CD4-positive, alpha-beta memory T cell (primary cell): ENCODE measurements at regions not wholly inside any gene's neighbourhood (a gene's known extent, or its start where the extent isn't known, plus 50 kb on each side); places are given as distances from the start of the nearest gene placed in this dataset.

Source experiments
- CTCF ChIA-PET: fragments of 350-600 bp; sonication (Branson Sonifier 250); formaldehyde crosslinking; loops from one replicate; lab custom pipeline; 2021; ENCODE audit warnings: inconsistent platforms; ENCODE audit not compliant: partially characterized antibody; lab: Charles Lee
- POLR2A ChIA-PET: fragments of 350-600 bp; sonication (Branson Sonifier 250); formaldehyde crosslinking; loops from one replicate; lab custom pipeline; 2021; ENCODE audit not compliant: partially characterized antibody; lab: Charles Lee
- DNase-seq, 5 donors: peaks; one replicate each; pipeline versions ENCODE4 v3.0.0 to v3.0.0-alpha.2; 2020 to 2022; ENCODE audit warnings: mixed read lengths in 1 of 5
- H3K27ac ChIP-seq: one replicate; pipeline ENCODE4 v1.7.0; 2013; ENCODE audit warnings: low read depth, low read length
- H3K27me3 ChIP-seq: 2 replicates; pipeline ENCODE4 v1.7.0; 2013; ENCODE audit warnings: mild to moderate bottlenecking, low read length, moderate library complexity; ENCODE audit not compliant: insufficient read depth
- H3K36me3 ChIP-seq: 2 replicates; pipeline ENCODE4 v1.7.0; 2013; ENCODE audit warnings: mild to moderate bottlenecking, low read length, moderate library complexity; ENCODE audit not compliant: insufficient read depth
- H3K4me1 ChIP-seq: 2 replicates; pipeline ENCODE4 v1.7.0; 2013; ENCODE audit warnings: mild to moderate bottlenecking, low read length, moderate library complexity; ENCODE audit not compliant: insufficient read depth
- H3K4me3 ChIP-seq, 2 donors: one replicate each; pipeline ENCODE4 v1.7.0; 2013; ENCODE audit warnings: low read length in 2 of 2, mild to moderate bottlenecking in 1 of 2
- H3K9me3 ChIP-seq, 2 donors: one replicate each; pipeline ENCODE4 v1.7.0; 2013; ENCODE audit warnings: low read length in 2 of 2, control low read depth in 1 of 2; ENCODE audit not compliant: control insufficient read depth in 1 of 2
- H3K27ac Mint-ChIP-seq, 7 donors: one replicate each; pipeline ENCODE4 v1.8.0; 2020 to 2021; ENCODE audit warnings: mixed read lengths in 7 of 7, mild to moderate bottlenecking in 6 of 7, inconsistent platforms in 3 of 7, moderate library complexity in 3 of 7
- H3K27me3 Mint-ChIP-seq, 2 donors: one replicate each; pipeline ENCODE4 v1.8.0; 2020 to 2021; ENCODE audit warnings: mixed read lengths in 2 of 2
- H3K36me3 Mint-ChIP-seq, 2 donors: one replicate each; pipeline ENCODE4 v1.8.0; 2020 to 2021; ENCODE audit warnings: mixed read lengths in 2 of 2, inconsistent platforms in 1 of 2, mild to moderate bottlenecking in 1 of 2
- H3K4me1 Mint-ChIP-seq, 4 donors: one replicate each; pipeline ENCODE4 v1.8.0; 2020 to 2021; ENCODE audit warnings: mixed read lengths in 4 of 4, mild to moderate bottlenecking in 1 of 4
- H3K4me3 Mint-ChIP-seq, 8 donors: one replicate each; pipeline ENCODE4 v1.8.0; 2020 to 2021; ENCODE audit warnings: mixed read lengths in 8 of 8, mild to moderate bottlenecking in 7 of 8, moderate library complexity in 6 of 8, inconsistent platforms in 3 of 8
- H3K9me3 Mint-ChIP-seq, 8 donors: one replicate each; pipeline ENCODE4 v1.8.0; 2020 to 2021; ENCODE audit warnings: mixed read lengths in 8 of 8, mild to moderate bottlenecking in 5 of 8, inconsistent platforms in 3 of 8, moderate library complexity in 1 of 8
- intact Hi-C: fragments of 100-400 bp; cut with micrococcal nuclease; formaldehyde crosslinking; loops from one replicate; pipeline ENCODE4 v1.15.1; 2023

DNA sequence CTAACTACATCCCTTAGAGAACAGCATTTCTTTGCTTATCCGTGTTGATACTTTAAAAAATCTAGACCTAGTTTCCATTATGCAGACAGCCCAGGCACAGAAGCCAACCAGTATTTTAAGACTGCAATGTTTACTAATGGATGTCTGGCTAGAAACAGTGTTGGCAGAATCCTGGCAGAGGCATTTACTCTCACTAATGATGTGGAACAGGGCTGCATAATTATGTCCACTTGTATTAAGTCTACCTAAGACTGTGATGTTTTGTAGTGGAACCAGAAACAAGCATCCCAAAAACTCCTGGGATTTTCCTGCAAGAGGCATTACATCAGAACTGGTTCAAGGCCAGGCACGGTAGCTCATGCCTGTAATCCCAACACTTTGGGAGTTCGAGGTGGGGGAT, 50.2 kb upstream of the PICALM start:
- Mint-ChIP-seq H3K27me3 (peaks cover 0 to 2% of the 10 kb centered on the region in 2 donors), H3K4me1 (peaks cover 17 to 31% (median 21%) of the 10 kb centered on the region in 4 donors), H3K4me3 (no peak overlapping the region), H3K27ac (no peak overlapping the region), H3K9me3 (no peaks in the 10 kb centered on the region), H3K36me3 (no peaks in the 10 kb centered on the region)
- Histone ChIP-seq H3K27ac (no peak overlapping the region), H3K27me3 (no peaks in the 10 kb centered on the region), H3K4me3 (no peak overlapping the region), H3K36me3 (no peaks in the 10 kb centered on the region), H3K9me3 (no peaks in the 10 kb centered on the region), H3K4me1 (peaks cover 27% of the 10 kb centered on the region)
- DNase-seq: no peak
- intact Hi-C loops: loop anchor here (5.0 kb wide), 1 partner anchor 73 kb away; no protein-coding TSS in a partner anchor
- POLR2A ChIA-PET: no interaction called here
- CTCF ChIA-PET: no interaction called here
